Liver (tissue), 8 donors: ENCODE measurements at regions not wholly inside any gene's neighbourhood (a gene's known extent, or its start where the extent isn't known, plus 50 kb on each side); places are given as distances from the start of the nearest gene placed in this dataset.

Experiments
- DNase-seq: peaks from one replicate; pipeline ENCODE4 v3.0.0-alpha.2; 2017; ENCODE audit warnings: low spot score
- H3K27ac ChIP-seq, 2 donors: one replicate each; pipeline ENCODE4 v1.7.0; 2013; ENCODE audit warnings: inconsistent platforms in 2 of 2, low read length in 2 of 2, control low read depth in 1 of 2, low read depth in 1 of 2, mild to moderate bottlenecking in 1 of 2
- H3K27me3 ChIP-seq, 4 donors: one replicate each; pipeline versions ENCODE4 v1.6.1 to v1.7.0; 2013; ENCODE audit warnings: low read length in 3 of 4, inconsistent platforms in 1 of 4, mild to moderate bottlenecking in 1 of 4, moderate library complexity in 1 of 4; ENCODE audit not compliant: control insufficient read depth in 4 of 4, insufficient read depth in 4 of 4
- H3K36me3 ChIP-seq, 4 donors: one replicate each; pipeline versions ENCODE4 v1.6.1 to v1.7.0; 2013; ENCODE audit warnings: low read length in 3 of 4, mild to moderate bottlenecking in 3 of 4, low read depth in 1 of 4, moderate library complexity in 1 of 4; ENCODE audit not compliant: control insufficient read depth in 4 of 4, insufficient read depth in 3 of 4
- H3K4me1 ChIP-seq, 4 donors: one replicate each; pipeline versions ENCODE4 v1.6.1 to v1.7.0; 2013; ENCODE audit warnings: low read length in 3 of 4, mild to moderate bottlenecking in 3 of 4, moderate library complexity in 1 of 4; ENCODE audit not compliant: control insufficient read depth in 4 of 4, insufficient read depth in 4 of 4
- H3K4me3 ChIP-seq, 3 donors: one replicate each; pipeline versions ENCODE4 v1.6.1 to v1.7.0; 2013; ENCODE audit warnings: low read length in 3 of 3, control low read depth in 1 of 3, low read depth in 1 of 3, mild to moderate bottlenecking in 1 of 3
- H3K9ac ChIP-seq, 2 donors: one replicate each; pipeline ENCODE4 v1.7.0; 2013; ENCODE audit warnings: low read length in 2 of 2, mild to moderate bottlenecking in 2 of 2, moderate library complexity in 2 of 2, control low read depth in 1 of 2, low read depth in 1 of 2
- H3K9me3 ChIP-seq, 4 donors: one replicate each; pipeline versions ENCODE4 v1.6.1 to v1.7.0; 2013; ENCODE audit warnings: low read length in 3 of 4; ENCODE audit not compliant: control insufficient read depth in 4 of 4
- EGR1 ChIP-seq, 2 donors: IDR thresholded peaks; 2 replicates each; pipeline ENCODE4 v1.6.1; 2016 to 2018; ENCODE audit warnings: antibody characterized with exemption in 2 of 2, low read depth in 2 of 2
- FOXA1 ChIP-seq: IDR thresholded peaks from 2 replicates; pipeline ENCODE4 v1.6.1; 2016; ENCODE audit warnings: antibody characterized with exemption
- FOXA2 ChIP-seq: IDR thresholded peaks from 2 replicates; pipeline ENCODE4 v1.6.1; 2016; ENCODE audit warnings: antibody characterized with exemption
- GABPA ChIP-seq, 2 donors: IDR thresholded peaks in 1 of 2; conservative IDR thresholded peaks in 1 of 2; 2 replicates each; pipeline ENCODE4 v1.6.1; 2016; ENCODE audit warnings: antibody characterized with exemption in 2 of 2, mild to moderate bottlenecking in 1 of 2, moderate library complexity in 1 of 2
- HNF4A ChIP-seq, 2 donors: conservative IDR thresholded peaks; 2 replicates each; pipeline ENCODE4 v1.6.1; 2016; ENCODE audit warnings: antibody characterized with exemption in 2 of 2, mild to moderate bottlenecking in 2 of 2
- HNF4G ChIP-seq: IDR thresholded peaks from 2 replicates; pipeline ENCODE4 v1.6.1; 2016; ENCODE audit warnings: antibody characterized with exemption
- JUND ChIP-seq, 2 donors: IDR thresholded peaks; 2 replicates each; pipeline ENCODE4 v1.6.1; 2016; ENCODE audit warnings: antibody characterized with exemption in 2 of 2
- NR2F2 ChIP-seq: IDR thresholded peaks from 2 replicates; pipeline ENCODE4 v1.6.1; 2016; ENCODE audit warnings: antibody characterized with exemption
- RAD21 ChIP-seq, 2 donors: IDR thresholded peaks; 2 replicates each; pipeline ENCODE4 v1.6.1; 2016; ENCODE audit warnings: antibody characterized with exemption in 2 of 2, mild to moderate bottlenecking in 2 of 2
- RXRA ChIP-seq, 2 donors: IDR thresholded peaks; 2 replicates each; pipeline ENCODE4 v1.6.1; 2017 to 2018; ENCODE audit warnings: antibody characterized with exemption in 2 of 2, mild to moderate bottlenecking in 1 of 2
- SP1 ChIP-seq: IDR thresholded peaks from 2 replicates; pipeline ENCODE4 v1.6.1; 2018; ENCODE audit warnings: antibody characterized with exemption, mild to moderate bottlenecking
- TAF1 ChIP-seq: conservative IDR thresholded peaks from 2 replicates; pipeline ENCODE4 v1.6.1; 2016; ENCODE audit warnings: antibody characterized with exemption, mild to moderate bottlenecking
- YY1 ChIP-seq: IDR thresholded peaks from 2 replicates; pipeline ENCODE4 v1.6.1; 2016; ENCODE audit warnings: antibody characterized with exemption, mild to moderate bottlenecking
- WGBS: extraction: QIAGEN DNeasy Blood & Tissue Kit; methylation state at CpG from one replicate; pipeline ENCODE4 v1.1.7; 2013; 5-methylcytosine and 5-hydroxymethylcytosine counted together
- TF ChIP-seq, protein P1 (sequence below): fragments of 150-350 bp; IDR thresholded peaks from 2 replicates; pipeline ENCODE4 v1.5.1; 2017; ENCODE audit warnings: improper control_type of control experiment, low read depth, low read length; ENCODE audit not compliant: missing input control
- TF ChIP-seq, protein P2 (sequence below): IDR thresholded peaks from 2 replicates; pipeline ENCODE4 v1.6.1; 2016; ENCODE audit warnings: antibody characterized with exemption
- TF ChIP-seq, protein P3 (sequence below): IDR thresholded peaks from 2 replicates; pipeline ENCODE4 v1.6.1; 2016; ENCODE audit warnings: antibody characterized with exemption
- TF ChIP-seq, protein P4 (sequence below): IDR thresholded peaks from 2 replicates; pipeline ENCODE4 v1.6.1; 2016; ENCODE audit warnings: antibody characterized with exemption, mild to moderate bottlenecking
- TF ChIP-seq, protein P5 (sequence below): IDR thresholded peaks from 2 replicates; pipeline ENCODE4 v1.6.1; 2016; ENCODE audit warnings: antibody characterized with exemption
- donor health status: healthy.
- donor health status: healthy.
- donor health status: healthy.
- donor health status: healthy.
- donor health status: healthy.

DNA sequence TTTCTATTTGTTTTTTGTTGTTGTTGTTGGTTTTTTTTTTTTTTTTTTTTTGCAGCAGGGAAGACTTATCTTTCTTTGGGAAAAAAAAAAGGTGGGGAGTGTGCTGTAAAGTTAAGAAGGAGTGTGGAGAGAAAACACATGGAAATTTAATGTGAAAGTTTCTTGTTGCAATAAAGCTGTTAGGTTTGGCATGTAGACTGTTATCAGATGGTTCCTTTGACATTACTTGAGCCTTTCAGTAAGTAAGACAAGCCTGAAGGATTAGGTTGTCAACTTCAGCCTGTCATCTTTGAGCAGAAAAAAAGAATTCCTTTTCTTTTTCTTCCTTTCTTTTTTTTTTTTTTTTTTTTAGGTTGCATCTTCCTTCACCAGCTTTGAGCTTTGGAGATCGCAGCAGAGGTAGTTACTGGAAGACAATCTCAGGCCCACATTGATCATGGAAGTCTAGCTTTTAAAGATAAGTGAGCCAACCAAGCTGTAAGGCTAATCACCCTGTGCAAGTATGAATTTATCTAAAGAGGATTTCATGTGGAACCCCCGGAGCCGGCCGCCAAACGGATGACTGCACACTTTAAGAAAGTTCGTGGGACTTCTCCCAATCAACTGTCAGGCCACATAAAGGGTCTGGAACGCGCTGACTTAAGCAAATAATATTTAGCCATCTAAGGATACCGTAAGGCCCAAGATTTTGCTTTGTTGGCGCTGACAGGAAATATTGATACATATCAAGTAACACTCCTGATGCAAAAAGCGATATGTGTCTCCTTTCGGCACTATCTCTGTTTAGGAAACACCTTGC lies 1040.1 kb upstream of the NR2F2 start:
- H3K9ac ChIP-seq: no peak overlapping the region

More for the DNA sequence above, 1040.1 kb upstream of the NR2F2 start:
- no peak for TF ChIP-seq RAD21 (IDR thresholded peaks at IDR 0.05)
- TF ChIP-seq FOXA2: no peak
- TF ChIP-seq HNF4G: no peak
- TF ChIP-seq JUND (IDR thresholded peaks at IDR 0.05): no peak
- no peak for TF ChIP-seq EGR1 (IDR thresholded peaks at IDR 0.05; ENCODE audit: low read depth in 2 of 2)
- TF ChIP-seq, protein P1, sequence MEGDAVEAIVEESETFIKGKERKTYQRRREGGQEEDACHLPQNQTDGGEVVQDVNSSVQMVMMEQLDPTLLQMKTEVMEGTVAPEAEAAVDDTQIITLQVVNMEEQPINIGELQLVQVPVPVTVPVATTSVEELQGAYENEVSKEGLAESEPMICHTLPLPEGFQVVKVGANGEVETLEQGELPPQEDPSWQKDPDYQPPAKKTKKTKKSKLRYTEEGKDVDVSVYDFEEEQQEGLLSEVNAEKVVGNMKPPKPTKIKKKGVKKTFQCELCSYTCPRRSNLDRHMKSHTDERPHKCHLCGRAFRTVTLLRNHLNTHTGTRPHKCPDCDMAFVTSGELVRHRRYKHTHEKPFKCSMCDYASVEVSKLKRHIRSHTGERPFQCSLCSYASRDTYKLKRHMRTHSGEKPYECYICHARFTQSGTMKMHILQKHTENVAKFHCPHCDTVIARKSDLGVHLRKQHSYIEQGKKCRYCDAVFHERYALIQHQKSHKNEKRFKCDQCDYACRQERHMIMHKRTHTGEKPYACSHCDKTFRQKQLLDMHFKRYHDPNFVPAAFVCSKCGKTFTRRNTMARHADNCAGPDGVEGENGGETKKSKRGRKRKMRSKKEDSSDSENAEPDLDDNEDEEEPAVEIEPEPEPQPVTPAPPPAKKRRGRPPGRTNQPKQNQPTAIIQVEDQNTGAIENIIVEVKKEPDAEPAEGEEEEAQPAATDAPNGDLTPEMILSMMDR: no peak
- no peak for TF ChIP-seq HNF4A (conservative IDR thresholded peaks at IDR 0.05)
- no peak for TF ChIP-seq YY1
- TF ChIP-seq FOXA1: no peak
- no peak for TF ChIP-seq GABPA (IDR thresholded peaks at IDR 0.05 in 1 of 2, conservative IDR thresholded peaks at IDR 0.05 in 1 of 2)
- TF ChIP-seq, protein P2, sequence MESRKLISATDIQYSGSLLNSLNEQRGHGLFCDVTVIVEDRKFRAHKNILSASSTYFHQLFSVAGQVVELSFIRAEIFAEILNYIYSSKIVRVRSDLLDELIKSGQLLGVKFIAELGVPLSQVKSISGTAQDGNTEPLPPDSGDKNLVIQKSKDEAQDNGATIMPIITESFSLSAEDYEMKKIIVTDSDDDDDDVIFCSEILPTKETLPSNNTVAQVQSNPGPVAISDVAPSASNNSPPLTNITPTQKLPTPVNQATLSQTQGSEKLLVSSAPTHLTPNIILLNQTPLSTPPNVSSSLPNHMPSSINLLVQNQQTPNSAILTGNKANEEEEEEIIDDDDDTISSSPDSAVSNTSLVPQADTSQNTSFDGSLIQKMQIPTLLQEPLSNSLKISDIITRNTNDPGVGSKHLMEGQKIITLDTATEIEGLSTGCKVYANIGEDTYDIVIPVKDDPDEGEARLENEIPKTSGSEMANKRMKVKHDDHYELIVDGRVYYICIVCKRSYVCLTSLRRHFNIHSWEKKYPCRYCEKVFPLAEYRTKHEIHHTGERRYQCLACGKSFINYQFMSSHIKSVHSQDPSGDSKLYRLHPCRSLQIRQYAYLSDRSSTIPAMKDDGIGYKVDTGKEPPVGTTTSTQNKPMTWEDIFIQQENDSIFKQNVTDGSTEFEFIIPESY: no peak
- no peak for TF ChIP-seq TAF1
- TF ChIP-seq RXRA (IDR thresholded peaks at IDR 0.05): no peak
- TF ChIP-seq SP1: no peak
- TF ChIP-seq, protein P3, sequence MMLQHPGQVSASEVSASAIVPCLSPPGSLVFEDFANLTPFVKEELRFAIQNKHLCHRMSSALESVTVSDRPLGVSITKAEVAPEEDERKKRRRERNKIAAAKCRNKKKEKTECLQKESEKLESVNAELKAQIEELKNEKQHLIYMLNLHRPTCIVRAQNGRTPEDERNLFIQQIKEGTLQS: no peak
- TF ChIP-seq, protein P4, sequence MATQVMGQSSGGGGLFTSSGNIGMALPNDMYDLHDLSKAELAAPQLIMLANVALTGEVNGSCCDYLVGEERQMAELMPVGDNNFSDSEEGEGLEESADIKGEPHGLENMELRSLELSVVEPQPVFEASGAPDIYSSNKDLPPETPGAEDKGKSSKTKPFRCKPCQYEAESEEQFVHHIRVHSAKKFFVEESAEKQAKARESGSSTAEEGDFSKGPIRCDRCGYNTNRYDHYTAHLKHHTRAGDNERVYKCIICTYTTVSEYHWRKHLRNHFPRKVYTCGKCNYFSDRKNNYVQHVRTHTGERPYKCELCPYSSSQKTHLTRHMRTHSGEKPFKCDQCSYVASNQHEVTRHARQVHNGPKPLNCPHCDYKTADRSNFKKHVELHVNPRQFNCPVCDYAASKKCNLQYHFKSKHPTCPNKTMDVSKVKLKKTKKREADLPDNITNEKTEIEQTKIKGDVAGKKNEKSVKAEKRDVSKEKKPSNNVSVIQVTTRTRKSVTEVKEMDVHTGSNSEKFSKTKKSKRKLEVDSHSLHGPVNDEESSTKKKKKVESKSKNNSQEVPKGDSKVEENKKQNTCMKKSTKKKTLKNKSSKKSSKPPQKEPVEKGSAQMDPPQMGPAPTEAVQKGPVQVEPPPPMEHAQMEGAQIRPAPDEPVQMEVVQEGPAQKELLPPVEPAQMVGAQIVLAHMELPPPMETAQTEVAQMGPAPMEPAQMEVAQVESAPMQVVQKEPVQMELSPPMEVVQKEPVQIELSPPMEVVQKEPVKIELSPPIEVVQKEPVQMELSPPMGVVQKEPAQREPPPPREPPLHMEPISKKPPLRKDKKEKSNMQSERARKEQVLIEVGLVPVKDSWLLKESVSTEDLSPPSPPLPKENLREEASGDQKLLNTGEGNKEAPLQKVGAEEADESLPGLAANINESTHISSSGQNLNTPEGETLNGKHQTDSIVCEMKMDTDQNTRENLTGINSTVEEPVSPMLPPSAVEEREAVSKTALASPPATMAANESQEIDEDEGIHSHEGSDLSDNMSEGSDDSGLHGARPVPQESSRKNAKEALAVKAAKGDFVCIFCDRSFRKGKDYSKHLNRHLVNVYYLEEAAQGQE: no peak
- TF ChIP-seq NR2F2: no peak
- TF ChIP-seq, protein P5, sequence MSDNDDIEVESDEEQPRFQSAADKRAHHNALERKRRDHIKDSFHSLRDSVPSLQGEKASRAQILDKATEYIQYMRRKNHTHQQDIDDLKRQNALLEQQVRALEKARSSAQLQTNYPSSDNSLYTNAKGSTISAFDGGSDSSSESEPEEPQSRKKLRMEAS: no peak
- H3K4me1 ChIP-seq: no peaks in the 10 kb centered on the region
- no peak for DNase-seq
- H3K4me3 ChIP-seq: no peak overlapping the region
- no peaks in the 10 kb centered on the region for H3K36me3 ChIP-seq
- H3K27ac ChIP-seq: peak overlapping the region in 1 of 2 donors; percentile 36
- H3K9me3 ChIP-seq: no peaks in the 10 kb centered on the region
- 70% methylated on average over 12 of the region's 12 CpGs for WGBS
- H3K27me3 ChIP-seq: peaks cover 0 to 4% (median 1%) of the 10 kb centered on the region in 4 donors
